NCI-H1092 treated with DMSO at 0.1 percent for 48 hours (cell line): ENCODE measurements at regions not wholly inside any gene's neighbourhood (a gene's known extent, or its start where the extent isn't known, plus 50 kb on each side); places are given as distances from the start of the nearest gene placed in this dataset.

ENCODE experiments used
- DNase-seq: peaks from one replicate; lab custom pipeline; 2025; lab: John Stamatoyannopoulos, UW

- DNase-seq: no peak
These were observed 222.9 kb downstream of the BRD1 start for GRCh38 chr22:49604732-49605302.

- DNase-seq: no peak
These were observed 224.7 kb downstream of the BRD1 start for GRCh38 chr22:49603016-49603415.

- no peak for DNase-seq
These were observed 225.2 kb downstream of the BRD1 start for GRCh38 chr22:49602481-49602880.

GRCh38 chr22:49601614-49602321 lies 225.9 kb downstream of the BRD1 start:
- no peak for DNase-seq

- DNase-seq: no peak
These were observed 226.7 kb downstream of the BRD1 start for GRCh38 chr22:49600891-49601431.

- DNase-seq: no peak
These were observed 227.2 kb downstream of the BRD1 start for GRCh38 chr22:49600468-49600867.

- DNase-seq: no peak
These were observed 227.8 kb downstream of the BRD1 start for GRCh38 chr22:49599691-49600455.

- DNase-seq: no peak
These were observed 228.6 kb downstream of the BRD1 start for GRCh38 chr22:49599039-49599438.

GRCh38 chr22:49598338-49598737 lies 229.3 kb downstream of the BRD1 start:
- no peak for DNase-seq

- DNase-seq: no peak
These were observed 230.1 kb downstream of the BRD1 start for GRCh38 chr22:49597428-49598039.

GRCh38 chr22:49595465-49596078 lies 232.1 kb downstream of the BRD1 start:
- DNase-seq: no peak

GRCh38 chr22:49594078-49594477 lies 233.6 kb downstream of the BRD1 start:
- no peak for DNase-seq

GRCh38 chr22:49593509-49593908 lies 234.2 kb downstream of the BRD1 start:
- no peak for DNase-seq

GRCh38 chr22:49592780-49593501 lies 234.7 kb downstream of the BRD1 start:
- no peak for DNase-seq

GRCh38 chr22:49590851-49591445 lies 236.7 kb downstream of the BRD1 start:
- DNase-seq: no peak

GRCh38 chr22:49590381-49590780 lies 237.3 kb downstream of the BRD1 start:
- no peak for DNase-seq

- no peak for DNase-seq
These were observed 237.9 kb downstream of the BRD1 start for GRCh38 chr22:49589811-49590210.

- DNase-seq: no peak
These were observed 238.4 kb downstream of the BRD1 start for GRCh38 chr22:49589301-49589700.

- no peak for DNase-seq
These were observed 238.9 kb downstream of the BRD1 start for GRCh38 chr22:49588739-49589138.

- DNase-seq: no peak
These were observed 239.7 kb downstream of the BRD1 start for GRCh38 chr22:49587987-49588386.

- DNase-seq: no peak
These were observed 240.3 kb downstream of the BRD1 start for GRCh38 chr22:49587421-49587820.
